HG02938 (cell line): ENCODE measurements at regions not wholly inside any gene's neighbourhood (a gene's known extent, or its start where the extent isn't known, plus 50 kb on each side); places are given as distances from the start of the nearest gene placed in this dataset.

ENCODE experiments used
- ATAC-seq: cut with Tn5 transposase; IDR thresholded peaks from one replicate; pipeline ENCODE4 v1.9.1; 2021; ENCODE audit warnings: mild to moderate bottlenecking, moderate library complexity; ENCODE audit not compliant: unreplicated experiment

GRCh38 chr15:59953392-59953883 lies 50.7 kb upstream of the FOXB1 start:
- no peak for ATAC-seq

GRCh38 chr15:59952960-59953359 lies 51.2 kb upstream of the FOXB1 start:
- ATAC-seq = no peak

DNA sequence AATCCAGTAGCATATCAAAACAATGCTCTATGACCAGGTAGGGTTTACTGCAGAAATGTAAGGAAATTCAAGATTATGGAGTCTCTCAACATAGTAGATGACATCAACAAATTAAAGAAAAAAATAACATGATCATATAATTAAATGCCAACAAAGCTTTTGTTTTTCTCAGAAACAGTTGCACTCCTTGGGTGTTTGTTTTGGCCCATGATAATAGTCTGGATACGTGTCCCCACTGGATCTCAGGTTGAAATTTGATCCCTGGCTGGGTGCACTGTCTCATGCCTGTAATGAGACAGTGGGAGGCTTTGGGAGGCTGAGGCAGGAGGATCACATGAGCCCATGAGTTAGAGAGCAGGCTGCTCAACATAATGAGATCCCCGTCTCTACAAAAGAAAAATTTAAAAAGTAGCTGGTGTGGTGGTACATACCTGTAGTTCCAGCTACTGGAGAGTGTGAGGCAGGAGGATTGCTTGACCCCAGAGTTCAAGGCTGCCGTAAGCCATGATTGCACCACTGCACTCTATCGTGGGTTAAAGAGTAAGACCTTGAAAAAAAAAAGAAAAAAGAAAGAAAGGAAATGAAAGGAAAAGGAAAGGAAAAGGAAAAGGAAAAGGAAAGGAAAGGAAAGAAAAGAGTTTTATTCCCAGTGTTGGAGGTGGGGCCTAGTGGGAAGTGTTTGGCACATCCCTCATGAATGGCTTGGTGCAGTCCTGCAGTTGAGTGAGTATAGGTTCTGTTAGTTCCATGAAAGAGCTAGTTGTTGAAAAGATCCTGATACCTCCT lies 53.3 kb upstream of the FOXB1 start:
- no peak for ATAC-seq

- ATAC-seq = no peak
Measured at GRCh38 chr15:59948924-59949613, 55.0 kb upstream of the FOXB1 start.

GRCh38 chr15:59946084-59946483 lies 58.0 kb upstream of the FOXB1 start:
- ATAC-seq = no peak

DNA sequence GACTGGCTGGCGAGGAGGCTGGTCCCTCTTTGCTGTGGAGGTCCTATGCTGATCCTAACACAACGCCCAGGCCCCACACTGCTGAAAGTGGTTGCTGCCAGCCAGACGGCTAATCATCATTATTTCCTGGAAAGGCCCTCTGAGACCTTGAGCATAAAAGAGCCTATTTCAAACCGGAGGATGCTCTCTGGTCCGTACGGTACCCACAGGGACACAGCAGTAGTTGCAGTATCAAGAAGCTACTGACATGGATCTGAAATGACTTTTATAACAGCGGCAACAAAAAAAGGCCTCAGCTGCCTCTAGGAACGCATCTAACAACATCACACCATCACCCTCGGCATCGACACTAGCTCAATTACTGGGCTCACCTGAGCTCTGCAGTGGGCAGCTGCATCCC lies 59.1 kb upstream of the FOXB1 start:
- no peak for ATAC-seq

DNA sequence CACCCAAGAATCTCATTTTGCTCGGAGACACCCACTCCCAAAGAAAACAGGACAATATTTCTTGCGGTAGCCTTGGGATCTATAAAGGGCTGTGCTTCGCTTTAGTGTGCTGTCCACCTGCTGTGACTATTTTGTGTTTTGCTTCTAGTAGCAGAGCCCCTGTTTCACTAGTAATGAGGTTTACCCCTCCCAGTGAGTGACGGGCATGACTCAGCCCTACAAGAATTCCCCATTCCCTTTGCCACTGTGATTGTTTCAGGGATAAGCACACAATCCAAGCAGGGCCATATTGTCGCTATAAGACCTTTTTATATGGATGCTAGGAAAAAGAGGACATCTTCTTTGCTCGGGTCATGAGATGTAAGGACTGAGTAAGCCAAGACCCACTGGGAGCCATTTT lies 62.5 kb upstream of the FOXB1 start:
- ATAC-seq = no peak

DNA sequence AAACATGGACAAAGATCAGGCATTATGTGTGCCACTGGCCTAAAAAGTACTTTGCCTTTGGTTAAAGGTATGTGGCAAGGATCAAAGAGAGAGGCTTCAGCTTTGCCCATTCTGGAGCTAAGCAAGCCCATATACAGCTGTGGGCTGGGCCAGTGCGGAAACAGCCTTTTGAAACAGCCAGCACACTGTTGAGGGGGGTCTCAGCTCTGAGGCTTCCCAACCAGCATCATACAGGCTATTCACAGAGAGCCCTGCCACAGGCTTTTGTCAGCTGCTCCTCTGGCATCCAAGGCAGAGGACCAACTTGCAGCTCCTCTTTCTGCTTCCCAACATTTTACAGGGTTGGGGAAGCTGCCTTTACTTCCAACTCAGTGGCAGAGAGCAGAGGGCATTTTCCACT lies 63.2 kb upstream of the FOXB1 start:
- no peak for ATAC-seq

DNA sequence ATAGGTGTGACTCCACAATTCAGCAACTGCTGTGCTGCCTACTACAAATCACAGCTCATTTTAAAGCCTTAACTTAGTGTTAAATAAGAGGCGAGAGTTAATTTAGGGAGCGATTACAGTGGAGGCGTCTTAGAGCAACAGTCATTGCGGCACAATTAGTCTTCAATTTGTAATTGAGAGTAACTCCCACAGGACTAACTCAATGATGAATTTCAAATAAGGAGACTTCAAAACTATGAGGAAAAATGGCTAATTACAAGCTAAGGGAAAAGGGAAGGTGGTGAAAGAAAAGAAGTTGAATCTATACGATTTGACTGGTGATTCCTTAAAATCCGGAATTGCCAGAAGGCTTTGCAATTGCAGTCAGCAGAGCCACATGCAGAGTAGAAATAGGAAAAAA lies 63.7 kb upstream of the FOXB1 start:
- ATAC-seq = no peak

- no peak for ATAC-seq
Measured at GRCh38 chr15:59936741-59937140, 67.4 kb upstream of the FOXB1 start.

- ATAC-seq = no peak
Measured at GRCh38 chr15:59933607-59934006, 70.5 kb upstream of the FOXB1 start.

- ATAC-seq = no peak
Measured at GRCh38 chr15:59931646-59932261, 72.4 kb upstream of the FOXB1 start.

- ATAC-seq = no peak
Measured at GRCh38 chr15:59924812-59925522, 79.1 kb upstream of the FOXB1 start.

DNA sequence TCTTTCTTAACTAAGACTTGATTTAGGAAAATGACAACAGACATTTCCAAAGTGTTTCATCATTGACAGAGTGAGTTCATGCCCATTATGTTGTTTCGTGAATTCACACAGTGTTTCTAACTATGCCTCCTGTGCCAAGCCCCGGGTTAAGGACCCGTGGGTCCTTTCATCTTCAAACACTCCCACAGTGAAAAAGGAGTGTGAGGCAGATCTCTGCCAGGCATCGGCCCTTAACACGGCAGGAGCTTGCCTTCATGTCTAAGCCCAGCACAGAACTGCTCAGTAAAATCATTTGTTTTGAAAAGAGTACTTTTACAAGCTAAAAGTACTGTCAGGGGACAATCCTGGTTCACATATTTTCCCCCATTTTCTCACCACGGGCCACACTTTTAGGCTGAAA lies 80.0 kb upstream of the FOXB1 start:
- ATAC-seq = no peak

GRCh38 chr15:59923508-59923907 lies 80.6 kb upstream of the FOXB1 start:
- ATAC-seq = no peak

DNA sequence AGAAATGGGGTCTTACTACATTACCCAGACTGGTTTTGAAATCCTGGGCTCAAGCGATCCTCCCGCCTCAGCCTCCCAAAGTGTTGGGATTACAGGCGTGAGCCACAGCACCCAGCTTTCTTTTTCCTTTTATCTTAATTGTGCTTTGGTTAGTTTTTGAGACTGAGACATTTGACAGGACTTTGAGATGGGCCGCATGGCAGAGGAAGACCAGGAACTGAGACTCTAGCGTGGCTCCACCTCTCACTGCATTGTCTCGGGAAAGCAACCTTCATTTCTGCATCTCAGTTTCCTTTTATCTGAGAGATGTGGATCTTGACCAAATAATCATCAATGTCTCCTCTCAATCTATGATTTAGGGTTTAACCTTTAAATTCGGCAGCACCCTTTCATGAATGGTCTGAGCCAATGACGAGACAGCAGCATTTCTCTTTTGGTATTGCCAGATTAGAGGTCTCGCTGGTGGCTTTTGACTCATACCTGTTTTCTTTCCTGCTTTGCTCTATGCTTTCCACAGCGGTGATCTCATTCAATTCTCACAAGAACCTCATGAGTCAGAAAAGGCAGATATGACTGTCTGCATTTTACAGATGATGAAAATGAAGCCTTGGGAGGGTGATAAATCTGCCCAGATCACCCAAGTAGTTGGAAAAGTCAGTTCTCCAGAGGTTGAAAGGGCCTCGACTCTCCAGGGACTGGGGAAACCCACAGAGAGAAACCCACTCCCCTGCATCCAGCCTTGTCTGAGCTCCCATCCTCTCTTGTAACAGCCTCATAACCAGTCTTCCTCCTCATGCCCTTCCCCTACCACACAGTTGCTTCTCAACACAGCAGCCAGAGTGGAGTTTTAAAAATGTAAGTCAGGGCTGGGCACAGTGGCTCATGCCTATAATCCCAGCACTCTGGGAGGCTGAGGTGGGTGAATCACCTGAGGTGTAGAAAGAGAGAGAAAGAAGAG lies 84.8 kb upstream of the FOXB1 start:
- peak; percentile 74 for ATAC-seq

GRCh38 chr15:59917504-59918157 lies 86.5 kb upstream of the FOXB1 start:
- ATAC-seq = no peak

- no peak for ATAC-seq
Measured at GRCh38 chr15:59906046-59906445, 98.1 kb upstream of the FOXB1 start.

DNA sequence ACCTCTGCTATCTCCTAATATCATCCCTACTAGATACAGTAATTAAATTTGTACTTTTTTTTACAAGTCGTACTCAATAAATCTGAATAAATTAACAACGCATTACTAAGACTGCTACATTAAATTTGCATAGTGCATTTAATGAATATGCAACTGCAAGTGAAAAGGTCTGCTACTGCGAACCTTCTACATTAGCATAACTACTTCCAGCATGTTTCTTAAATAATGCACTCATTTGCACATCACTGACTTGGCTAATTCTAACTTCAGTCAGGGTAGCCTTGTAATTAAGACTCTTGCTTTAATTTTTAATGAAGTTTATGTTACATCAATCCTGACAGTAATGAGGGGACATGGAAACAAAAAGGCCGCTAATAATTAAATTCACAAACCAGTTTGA lies 98.9 kb upstream of the FOXB1 start:
- no peak for ATAC-seq
